HEK293 (cell line): ENCODE measurements at regions not wholly inside any gene's neighbourhood (a gene's known extent, or its start where the extent isn't known, plus 50 kb on each side); places are given as distances from the start of the nearest gene placed in this dataset.

Experiments
- REST ChIP-seq: fragments of 450-650 bp; formaldehyde crosslinking; IDR thresholded peaks from 2 replicates; pipeline ENCODE4 v1.5.1; 2016; ENCODE audit warnings: missing biosample characterization, missing genetic modification characterization
- ZBTB49 ChIP-seq: fragments of 450-650 bp; formaldehyde crosslinking; IDR thresholded peaks from 2 replicates; pipeline ENCODE4 v1.5.1; 2016; ENCODE audit warnings: missing biosample characterization, missing genetic modification characterization, low read depth
- ZNF274 ChIP-seq, 2 experiments: fragments of 200-500 bp in 1 of 2; fragments of 450-650 bp in 1 of 2; sonication (Bioruptor generic) in 1 of 2; formaldehyde crosslinking in 1 of 2; IDR thresholded peaks; 2 replicates each; pipeline versions ENCODE4 v1.5.1 to v1.6.1; 2014 to 2016; ENCODE audit warnings: borderline replicate concordance in 1 of 2, inconsistent platforms in 1 of 2, low read length in 1 of 2, missing biosample characterization in 1 of 2, missing genetic modification characterization in 1 of 2
- ZNF335 ChIP-seq: fragments of 450-650 bp; formaldehyde crosslinking; conservative IDR thresholded peaks from 2 replicates; pipeline ENCODE4 v1.5.1; 2016; ENCODE audit warnings: missing biosample characterization, missing genetic modification characterization
- ZNF366 ChIP-seq: fragments of 450-650 bp; formaldehyde crosslinking; conservative IDR thresholded peaks from 2 replicates; pipeline ENCODE4 v1.5.1; 2016; ENCODE audit warnings: missing biosample characterization, missing genetic modification characterization
- ZNF398 ChIP-seq: fragments of 450-650 bp; formaldehyde crosslinking; IDR thresholded peaks from 2 replicates; pipeline ENCODE4 v1.5.1; 2017; ENCODE audit warnings: missing biosample characterization, missing genetic modification characterization
- ZNF555 ChIP-seq: fragments of 450-650 bp; formaldehyde crosslinking; conservative IDR thresholded peaks from 2 replicates; pipeline ENCODE4 v1.5.1; 2017; ENCODE audit warnings: missing biosample characterization, mild to moderate bottlenecking, missing genetic modification characterization, inconsistent platforms
- ZNF621 ChIP-seq: fragments of 450-650 bp; formaldehyde crosslinking; IDR thresholded peaks from 2 replicates; pipeline ENCODE4 v1.5.1; 2017; ENCODE audit warnings: missing biosample characterization, missing genetic modification characterization
- ZNF792 ChIP-seq: fragments of 450-650 bp; formaldehyde crosslinking; IDR thresholded peaks from 2 replicates; pipeline ENCODE4 v1.5.1; 2016; ENCODE audit warnings: missing biosample characterization, missing genetic modification characterization

- TF ChIP-seq ZNF274 (IDR thresholded peaks at IDR 0.05; ENCODE audit: low read length) (no peak), ZNF274 (tag by site-specific recombination; IDR thresholded peaks at IDR 0.05; ENCODE audit: borderline replicate concordance) (no peak), ZNF555 (no peak), ZNF335 (tag by site-specific recombination) (no peak), ZNF792 (no peak), ZNF366 (tag by site-specific recombination) (no peak), ZBTB49 (tag by site-specific recombination) (no peak), ZNF621 (tag by site-specific recombination) (no peak), REST (no peak), ZNF398 (no peak)
These were observed 134.5 kb upstream of the LYPLAL1 start for GRCh38 chr1:219039017-219039681.
